Aorta (tissue), 5 donors: ENCODE measurements at regions not wholly inside any gene's neighbourhood (a gene's known extent, or its start where the extent isn't known, plus 50 kb on each side); places are given as distances from the start of the nearest gene placed in this dataset.
A peak's percentile ranks its signal among the peaks of the same experiment; 100 is the strongest.

ENCODE experiments used
- ATAC-seq: fragments of 200-7000 bp; cut with Tn5 transposase; one replicate; pipeline ENCODE4 v1.9.1; 2022; ENCODE audit warnings: moderate library complexity; ENCODE audit not compliant: low FRiP score
- DNase-seq, 2 donors: peaks; one replicate each; pipeline ENCODE4 v3.0.0-alpha.2; 2020
- H3K27ac ChIP-seq, 2 donors: one replicate each; pipeline ENCODE4 v1.5.1; 2013; ENCODE audit warnings: low read length in 2 of 2, mild to moderate bottlenecking in 2 of 2, moderate library complexity in 2 of 2, control low read depth in 1 of 2, inconsistent platforms in 1 of 2, low read depth in 1 of 2
- H3K27me3 ChIP-seq, 2 donors: one replicate each; pipeline ENCODE4 v1.6.1; 2013; ENCODE audit warnings: control low read depth in 1 of 2, low read length in 1 of 2, mild to moderate bottlenecking in 1 of 2, moderate library complexity in 1 of 2; ENCODE audit not compliant: insufficient read depth in 2 of 2, control insufficient read depth in 1 of 2
- H3K36me3 ChIP-seq, 2 donors: one replicate each; pipeline ENCODE4 v1.6.1; 2013; ENCODE audit warnings: control low read depth in 1 of 2, low read length in 1 of 2, mild to moderate bottlenecking in 1 of 2; ENCODE audit not compliant: insufficient read depth in 2 of 2, control insufficient read depth in 1 of 2
- H3K4me1 ChIP-seq, 2 donors: one replicate each; pipeline ENCODE4 v1.6.1; 2013; ENCODE audit warnings: low read length in 2 of 2, control low read depth in 1 of 2, mild to moderate bottlenecking in 1 of 2, moderate library complexity in 1 of 2; ENCODE audit not compliant: insufficient read depth in 2 of 2, control insufficient read depth in 1 of 2
- H3K4me3 ChIP-seq, 2 donors: one replicate each; pipeline ENCODE4 v1.5.1; 2013; ENCODE audit warnings: low read length in 2 of 2, control low read depth in 1 of 2, mild to moderate bottlenecking in 1 of 2
- H3K9me3 ChIP-seq: one replicate; pipeline ENCODE4 v1.6.1; 2013; ENCODE audit warnings: mild to moderate bottlenecking, low read length; ENCODE audit not compliant: control insufficient read depth
- WGBS, 2 donors: extraction: QIAGEN DNeasy Blood & Tissue Kit; methylation state at CpG; one replicate each; pipeline ENCODE4 v1.1.7; 2013; 5-methylcytosine and 5-hydroxymethylcytosine counted together
- intact Hi-C, 2 donors: fragments of 100-400 bp; cut with DNase I; formaldehyde crosslinking; loops; one replicate each; pipeline versions ENCODE4 v1.14.2 to v1.15.0; 2022
- donor health status: healthy with polysubstance abuse.
- donor health status: Bipolar disorder and iron deficiency.
- donor health status: DM: no; HTN: no; CAD: no.
- donor health status: DM: no; HTN: no; CAD: no.
- donor health status: DM: yes; HTN: yes; CAD: no.

DNA sequence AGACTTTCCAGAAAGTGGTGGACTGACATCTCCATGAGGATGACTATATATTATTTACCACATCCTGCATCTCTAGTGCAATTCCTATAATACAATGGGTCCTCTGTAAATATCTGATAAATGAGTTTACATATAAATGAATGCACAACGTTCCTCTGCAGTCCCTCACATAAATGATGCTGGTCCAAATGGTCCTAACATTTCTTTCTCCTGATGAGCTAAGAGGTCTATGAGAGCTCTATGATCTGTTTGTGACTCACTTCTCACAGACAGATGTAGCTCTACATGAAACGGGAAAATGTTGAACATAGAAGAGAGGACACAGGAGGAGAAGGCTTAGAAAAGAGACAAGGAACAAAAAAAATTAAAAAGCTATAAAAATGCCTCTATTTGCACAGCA lies 201.2 kb upstream of the PIK3C3 start:
- no peaks in the 10 kb centered on the region for H3K9me3 ChIP-seq
- no peak for DNase-seq
- H3K36me3 ChIP-seq = no peaks in the 10 kb centered on the region
- no peak overlapping the region for H3K27ac ChIP-seq
- intact Hi-C loops = no loop called here
- no peak for ATAC-seq
- no peak overlapping the region for H3K4me3 ChIP-seq
- no peaks in the 10 kb centered on the region for H3K27me3 ChIP-seq
- no peaks in the 10 kb centered on the region for H3K4me1 ChIP-seq
- WGBS, 2 donors = 53 to 61% methylated on average over 2 of the region's 2 CpGs

DNA sequence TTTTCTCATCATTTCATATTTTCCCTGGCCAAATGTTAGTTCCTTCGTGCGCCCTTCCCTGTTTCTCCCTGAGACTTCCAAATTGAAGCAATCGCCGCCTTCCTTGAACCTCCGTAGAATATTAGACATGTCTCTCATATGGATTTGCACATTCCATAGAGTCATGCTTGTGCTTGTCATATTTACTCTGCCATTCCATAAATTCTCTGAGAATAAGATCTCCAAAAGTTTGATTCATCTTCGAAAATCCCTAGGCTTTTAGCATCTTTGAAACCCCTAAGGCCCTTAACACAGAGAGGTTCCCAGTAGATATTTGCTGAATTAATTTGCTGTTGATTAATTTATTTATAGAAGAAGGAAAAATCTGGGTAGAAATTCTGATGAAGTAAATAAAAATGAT lies 202.2 kb upstream of the PIK3C3 start:
- Histone ChIP-seq H3K27ac (no peak overlapping the region), H3K27me3 (no peaks in the 10 kb centered on the region), H3K36me3 (no peaks in the 10 kb centered on the region), H3K9me3 (no peaks in the 10 kb centered on the region), H3K4me3 (no peak overlapping the region), H3K4me1 (no peaks in the 10 kb centered on the region)
- WGBS, 2 donors = 55 to 73% methylated on average over 6 of the region's 6 CpGs
- no peak for DNase-seq
- intact Hi-C loops = no loop called here
- no peak for ATAC-seq

DNA sequence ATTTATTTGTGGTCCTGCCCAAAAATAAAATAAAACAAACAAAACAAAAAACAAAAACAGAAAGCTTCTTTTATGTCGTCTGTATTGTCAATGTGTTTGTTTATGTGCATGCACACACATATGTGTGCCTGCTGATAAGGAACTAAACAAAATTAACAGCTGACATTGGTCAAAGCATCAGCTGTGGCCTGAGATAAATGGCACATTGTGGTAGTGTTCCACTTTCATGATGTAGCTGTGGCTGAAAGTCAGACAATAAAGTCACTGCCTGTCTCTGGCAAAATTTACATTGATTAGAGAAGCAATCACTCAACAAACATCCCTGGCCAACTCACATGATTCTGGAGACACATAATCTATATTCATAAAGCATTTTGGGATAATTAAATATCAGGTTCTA lies 203.4 kb upstream of the PIK3C3 start:
- no peaks in the 10 kb centered on the region for H3K4me1 ChIP-seq
- no peak for DNase-seq
- no peak for ATAC-seq
- H3K9me3 ChIP-seq = no peaks in the 10 kb centered on the region
- WGBS, 2 donors = 44 to 57% methylated on average over 1 of the region's 1 CpG
- H3K4me3 ChIP-seq = no peak overlapping the region
- no peaks in the 10 kb centered on the region for H3K36me3 ChIP-seq
- no peaks in the 10 kb centered on the region for H3K27me3 ChIP-seq
- intact Hi-C loops = no loop called here
- H3K27ac ChIP-seq = no peak overlapping the region

DNA sequence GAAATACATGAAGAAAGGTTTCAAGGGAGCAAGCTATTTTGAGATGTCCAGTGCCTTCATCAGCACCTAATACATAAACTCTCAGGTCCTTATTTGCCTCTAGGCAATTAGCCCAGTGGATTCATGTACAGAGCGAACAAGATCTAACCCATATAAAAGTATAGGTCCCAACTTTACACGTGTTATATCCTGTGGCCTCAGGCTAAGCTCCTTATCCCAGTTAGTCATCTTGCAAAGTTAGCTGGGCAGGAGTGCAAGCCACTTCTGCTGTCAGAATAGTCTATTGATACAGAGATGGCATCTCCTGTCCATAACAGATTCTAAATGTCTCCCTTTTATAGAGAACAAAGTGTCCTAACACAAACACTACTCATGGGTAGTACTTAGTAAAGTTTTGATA lies 203.9 kb upstream of the PIK3C3 start:
- H3K27ac ChIP-seq = no peak overlapping the region
- H3K4me1 ChIP-seq = no peaks in the 10 kb centered on the region
- intact Hi-C loops = no loop called here
- no peaks in the 10 kb centered on the region for H3K9me3 ChIP-seq
- ATAC-seq = no peak
- WGBS, 2 donors = 79 to 90% methylated on average over 2 of the region's 2 CpGs
- no peaks in the 10 kb centered on the region for H3K36me3 ChIP-seq
- H3K4me3 ChIP-seq = no peak overlapping the region
- H3K27me3 ChIP-seq = no peaks in the 10 kb centered on the region
- no peak for DNase-seq

DNA sequence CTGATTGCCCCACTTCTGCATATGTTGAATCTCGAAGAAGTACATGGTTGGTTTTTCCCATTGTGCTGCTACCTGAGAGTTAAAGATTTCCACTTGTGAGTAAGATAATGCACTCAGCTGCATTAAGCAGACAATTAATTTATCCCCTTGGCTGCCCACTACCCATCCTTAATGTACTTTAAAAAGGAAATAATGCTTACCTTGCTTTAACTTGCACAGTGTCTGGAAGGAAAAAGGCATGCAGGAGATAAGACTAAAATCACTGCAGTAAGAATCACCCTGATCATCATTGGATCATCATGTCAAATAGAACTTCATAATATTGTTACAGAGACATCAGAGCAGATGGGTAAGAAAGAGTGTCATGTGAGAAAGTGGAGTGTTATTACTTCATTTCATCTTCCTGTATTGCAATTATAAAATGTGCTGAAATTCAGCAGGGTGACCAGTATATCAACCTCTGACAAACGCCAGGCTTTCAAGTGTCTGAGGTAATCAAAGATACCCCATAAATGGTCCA lies 207.3 kb upstream of the PIK3C3 start:
- WGBS, 2 donors = 65 to 66% methylated on average over 2 of the region's 2 CpGs
- Histone ChIP-seq H3K27me3 (no peaks in the 10 kb centered on the region), H3K9me3 (no peaks in the 10 kb centered on the region), H3K4me1 (no peaks in the 10 kb centered on the region), H3K4me3 (no peak overlapping the region), H3K27ac (no peak overlapping the region), H3K36me3 (no peaks in the 10 kb centered on the region)
- no peak for ATAC-seq
- intact Hi-C loops = loop anchor here in 1 of 2 donors (10.0 kb wide), 1 partner anchor 363 kb away; no protein-coding TSS in a partner anchor
- DNase-seq = no peak

DNA sequence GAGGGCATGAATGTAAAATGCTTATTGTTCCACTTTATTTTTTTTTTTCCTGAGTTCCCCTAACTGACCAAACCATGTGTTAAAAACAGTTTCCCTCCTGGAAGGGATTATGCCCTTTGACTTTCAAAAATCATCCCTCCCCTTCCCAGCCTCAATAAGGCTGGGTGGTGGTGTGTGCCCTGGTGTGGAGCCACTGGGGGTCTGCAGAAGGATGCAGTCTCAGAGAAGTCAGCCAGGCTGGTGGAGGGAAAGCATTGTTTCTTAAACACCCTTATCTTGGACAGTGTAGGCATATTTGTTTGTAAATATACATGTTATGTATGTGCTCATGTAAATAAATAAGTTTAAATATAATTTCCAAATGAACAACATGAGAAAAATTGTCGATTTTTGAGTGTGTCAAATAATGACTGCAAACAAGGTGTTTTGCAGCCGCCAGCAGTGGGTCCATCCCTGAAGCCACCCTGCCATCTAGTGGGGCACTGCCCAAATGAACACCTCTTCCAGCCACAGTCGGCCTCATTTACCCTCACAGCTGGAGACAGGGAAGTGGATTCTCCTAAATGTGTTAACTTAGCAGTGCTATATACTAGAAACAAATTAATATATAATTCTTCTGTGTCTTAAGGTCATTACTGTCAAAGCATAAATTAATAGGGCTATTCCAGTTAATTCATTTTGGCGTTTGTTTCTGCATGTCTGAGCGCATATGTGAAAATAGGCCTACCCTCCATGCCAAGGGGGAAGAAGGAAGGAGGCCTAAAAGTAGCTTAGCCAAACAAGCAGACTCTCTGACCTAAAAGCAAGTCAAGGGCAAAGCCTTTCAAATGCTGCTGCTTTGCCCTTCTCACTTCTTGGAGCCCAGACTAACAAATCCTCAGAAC lies 209.6 kb upstream of the PIK3C3 start:
- DNase-seq = peak in 1 of 2 donors; percentile 71
- Histone ChIP-seq H3K4me3 (no peak overlapping the region), H3K9me3 (no peaks in the 10 kb centered on the region), H3K27me3 (no peaks in the 10 kb centered on the region), H3K27ac (no peak overlapping the region), H3K4me1 (no peaks in the 10 kb centered on the region), H3K36me3 (no peaks in the 10 kb centered on the region)
- intact Hi-C loops = loop anchor here in 1 of 2 donors (10.0 kb wide), 1 partner anchor 361 kb away; no protein-coding TSS in a partner anchor
- ATAC-seq = no peak
- WGBS, 2 donors = 36 to 39% methylated on average over 5 of the region's 5 CpGs

DNA sequence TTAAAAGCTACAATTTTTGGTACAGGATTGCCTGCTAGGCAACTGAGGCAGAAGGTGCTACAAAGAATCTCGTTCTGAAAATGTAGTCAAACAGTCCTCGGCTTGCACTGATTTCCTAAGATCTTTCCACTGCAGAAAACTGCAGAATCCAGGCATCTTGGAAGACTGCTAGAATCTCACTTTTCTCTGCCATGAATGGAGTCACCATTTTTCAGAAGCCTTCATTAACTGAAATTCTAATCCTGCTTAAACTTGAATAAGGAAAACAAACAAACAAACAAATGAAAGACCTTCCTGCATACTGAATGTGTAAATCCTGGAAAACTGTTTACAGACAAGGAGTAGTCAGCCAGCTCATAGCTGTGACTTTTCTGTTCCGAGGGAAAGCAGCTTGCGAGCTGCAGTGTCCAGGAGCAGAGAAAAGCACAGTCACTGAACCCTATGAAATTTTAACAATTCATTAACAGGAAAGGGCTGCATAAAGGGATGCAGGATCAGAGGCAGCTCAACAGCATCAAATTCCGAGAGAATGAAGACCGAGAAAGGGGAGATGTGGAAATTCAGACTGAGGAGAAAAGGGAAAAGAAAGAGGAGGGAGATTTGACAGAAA lies 210.5 kb upstream of the PIK3C3 start:
- Histone ChIP-seq H3K27me3 (no peaks in the 10 kb centered on the region), H3K36me3 (no peaks in the 10 kb centered on the region), H3K27ac (no peak overlapping the region), H3K4me1 (no peaks in the 10 kb centered on the region), H3K4me3 (no peak overlapping the region), H3K9me3 (no peaks in the 10 kb centered on the region)
- WGBS, 2 donors = 12 to 15% methylated on average over 6 of the region's 6 CpGs
- no peak for DNase-seq
- ATAC-seq = no peak
- intact Hi-C loops = loop anchor here in 1 of 2 donors (10.0 kb wide), 1 partner anchor 360 kb away; no protein-coding TSS in a partner anchor

DNA sequence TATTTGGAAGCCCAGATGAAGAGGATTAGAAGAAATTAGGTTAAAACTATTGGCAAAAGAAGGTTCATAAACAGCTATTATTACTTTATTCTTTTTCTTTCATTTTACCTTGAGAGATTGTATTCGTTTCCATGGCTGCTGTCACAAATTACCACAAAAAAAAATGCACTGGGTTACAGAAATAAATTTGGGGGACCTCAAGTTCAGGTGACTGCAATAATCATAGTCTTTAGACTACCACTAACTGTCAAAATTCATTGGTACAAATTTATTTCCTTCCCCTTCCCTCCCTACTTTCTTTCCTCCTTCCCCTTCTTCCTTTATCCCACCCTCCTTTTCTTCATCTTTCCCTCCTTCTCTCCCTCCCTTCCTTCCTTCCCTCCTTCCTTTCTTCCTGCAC lies 217.8 kb upstream of the PIK3C3 start:
- no peaks in the 10 kb centered on the region for H3K36me3 ChIP-seq
- H3K4me3 ChIP-seq = no peak overlapping the region
- 78 to 81% methylated on average over 1 of the region's 1 CpG for WGBS, 2 donors
- intact Hi-C loops = no loop called here
- H3K4me1 ChIP-seq = no peaks in the 10 kb centered on the region
- no peaks in the 10 kb centered on the region for H3K27me3 ChIP-seq
- H3K27ac ChIP-seq = no peak overlapping the region
- ATAC-seq = no peak
- DNase-seq = no peak
- no peaks in the 10 kb centered on the region for H3K9me3 ChIP-seq

DNA sequence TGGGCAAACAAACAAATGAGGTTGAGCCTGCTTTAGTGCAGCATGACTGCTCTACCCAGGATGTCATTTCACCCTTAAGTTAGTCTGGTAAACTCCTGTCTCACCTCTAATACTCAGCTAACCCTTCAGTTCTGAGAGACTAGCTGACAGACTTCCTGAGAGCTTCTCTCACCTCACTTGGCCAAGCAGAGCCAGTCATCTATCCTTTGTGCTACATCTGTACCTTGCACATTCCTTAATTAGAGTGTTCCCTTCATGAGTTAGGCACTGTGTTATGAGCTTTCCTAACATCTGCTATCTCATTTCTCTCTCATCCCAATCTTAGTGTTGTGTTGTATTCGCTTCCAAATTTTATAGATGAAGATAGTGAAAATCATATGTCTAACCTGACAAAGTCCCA lies 220.1 kb upstream of the PIK3C3 start:
- no peaks in the 10 kb centered on the region for H3K4me1 ChIP-seq
- H3K9me3 ChIP-seq = no peaks in the 10 kb centered on the region
- intact Hi-C loops = no loop called here
- H3K36me3 ChIP-seq = no peaks in the 10 kb centered on the region
- no peaks in the 10 kb centered on the region for H3K27me3 ChIP-seq
- H3K27ac ChIP-seq = no peak overlapping the region
- DNase-seq (no peak), ATAC-seq (no peak)
- 92 to 94% methylated on average over 1 of the region's 1 CpG for WGBS, 2 donors
- H3K4me3 ChIP-seq = no peak overlapping the region
